ENCODE measurements at regions not wholly inside any gene's neighbourhood (a gene's known extent, or its start where the extent isn't known, plus 50 kb on each side); places are given as distances from the start of the nearest gene placed in this dataset.

DNA sequence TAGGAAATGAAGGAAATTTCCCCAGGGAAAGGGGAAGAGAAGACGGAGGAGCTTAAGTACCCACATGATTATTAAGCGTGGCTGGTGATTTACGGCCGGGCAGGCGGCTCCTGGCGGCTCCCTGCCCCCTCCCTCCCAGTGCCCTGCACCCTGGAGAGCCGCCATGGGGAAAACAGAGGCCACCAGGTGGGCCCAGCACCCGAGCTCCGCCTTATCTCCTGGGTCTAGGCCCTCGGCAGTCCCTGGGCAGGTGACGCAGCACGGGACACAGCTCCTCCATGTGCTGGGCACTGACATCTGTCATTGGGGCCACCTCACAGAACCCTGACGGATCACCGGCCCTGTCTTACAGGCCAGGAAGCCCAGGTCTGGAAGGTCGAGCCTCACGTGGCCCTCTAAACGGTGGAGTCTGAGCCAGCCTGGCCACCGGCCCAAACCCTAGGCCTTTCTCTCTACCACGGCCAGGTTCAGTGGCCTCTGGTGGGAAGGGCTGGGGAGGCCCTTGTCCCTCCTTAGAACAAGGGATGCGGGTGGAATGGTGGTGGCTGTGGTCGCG, 60.2 kb upstream of the PPARA start:
- DNase-seq (ENCODE audit: low read depth in 1 of 2, low spot score in 1 of 2), result no peak

DNA sequence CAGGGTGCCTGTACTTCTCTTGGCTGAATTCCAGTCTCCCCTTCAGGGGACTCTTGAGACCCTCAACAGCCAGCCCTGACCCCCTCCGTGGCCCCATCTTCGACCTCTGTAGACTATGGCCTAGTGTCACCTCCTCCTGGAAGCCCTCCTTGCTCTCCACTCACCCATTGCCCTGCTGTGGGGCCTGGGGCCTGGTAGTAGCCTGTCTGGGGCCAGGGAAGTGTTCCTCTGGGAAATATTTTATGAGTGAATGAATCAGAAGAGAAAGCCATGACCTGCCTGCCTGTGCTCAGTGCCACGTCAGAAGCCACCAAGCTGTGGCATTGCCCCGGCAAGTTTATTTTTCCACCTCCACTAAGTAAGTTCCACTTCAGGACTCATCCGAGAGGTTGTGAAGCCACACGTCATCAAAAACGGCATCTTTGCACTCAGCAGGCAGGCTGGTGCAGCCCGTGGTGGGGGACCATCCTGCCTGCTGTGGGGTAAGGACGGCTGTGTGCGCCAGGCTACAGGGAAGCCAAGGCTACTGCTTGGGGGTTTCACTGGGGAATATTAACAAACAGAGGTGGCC, 59.6 kb upstream of the PPARA start:
- DNase-seq (ENCODE audit: low read depth in 1 of 2, low spot score in 1 of 2), result no peak

DNA sequence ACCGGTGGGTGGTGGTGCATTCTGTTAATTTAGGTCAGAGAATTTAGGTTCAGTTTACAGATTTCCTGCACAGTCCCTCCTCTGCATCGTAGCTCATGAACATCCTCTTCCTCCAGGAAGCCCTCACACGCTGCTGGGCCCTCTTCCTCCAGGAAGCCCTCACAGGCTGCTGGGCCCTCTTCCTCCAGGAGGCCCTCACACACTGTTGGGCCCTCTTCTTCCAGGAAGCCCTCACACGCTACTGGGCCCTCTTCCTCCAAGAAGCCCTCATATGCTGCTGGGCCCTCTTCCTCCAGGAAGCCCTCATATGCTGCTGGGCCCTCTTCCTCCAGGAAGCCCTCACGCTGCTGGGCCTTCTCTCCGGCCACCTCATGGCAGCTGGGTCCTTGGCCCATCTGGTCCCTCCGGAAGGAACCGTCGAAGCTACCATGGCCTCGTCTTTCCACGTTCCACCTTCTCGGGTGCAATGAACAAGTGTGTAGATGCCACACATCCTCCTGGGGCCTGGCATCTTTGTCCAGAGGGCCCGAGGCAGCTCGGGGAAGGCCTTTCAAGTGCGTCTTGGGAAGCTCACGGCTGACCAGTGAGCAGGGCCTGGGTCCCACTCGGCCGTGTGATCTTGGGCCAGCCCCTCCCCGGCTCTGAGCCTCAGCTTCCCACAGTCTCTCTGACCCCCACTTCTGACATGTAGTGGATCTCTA, 58.9 kb upstream of the PPARA start:
- no peak for DNase-seq (ENCODE audit: low read depth in 1 of 2, low spot score in 1 of 2)

DNA sequence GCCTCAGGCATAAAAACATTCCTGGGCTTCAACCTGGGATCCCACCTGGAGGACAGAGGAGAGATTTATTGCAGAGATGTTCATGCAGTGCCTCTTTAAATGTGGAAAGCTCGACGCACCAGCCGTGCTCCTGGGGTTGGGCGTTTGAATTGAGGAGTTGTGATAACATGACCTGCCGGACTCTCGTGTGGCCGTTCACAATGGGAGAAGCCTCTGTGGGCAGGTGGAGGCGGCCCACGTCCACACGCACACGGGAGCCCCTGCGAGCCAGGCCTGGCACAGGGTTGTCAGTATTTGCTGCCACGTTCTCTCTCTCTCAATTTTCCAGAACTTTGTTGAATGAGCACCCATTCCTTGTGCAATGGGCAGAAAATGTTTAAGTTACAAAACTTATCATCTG, 58.3 kb upstream of the PPARA start:
- DNase-seq (ENCODE audit: low read depth in 1 of 2, low spot score in 1 of 2), result no peak

DNA sequence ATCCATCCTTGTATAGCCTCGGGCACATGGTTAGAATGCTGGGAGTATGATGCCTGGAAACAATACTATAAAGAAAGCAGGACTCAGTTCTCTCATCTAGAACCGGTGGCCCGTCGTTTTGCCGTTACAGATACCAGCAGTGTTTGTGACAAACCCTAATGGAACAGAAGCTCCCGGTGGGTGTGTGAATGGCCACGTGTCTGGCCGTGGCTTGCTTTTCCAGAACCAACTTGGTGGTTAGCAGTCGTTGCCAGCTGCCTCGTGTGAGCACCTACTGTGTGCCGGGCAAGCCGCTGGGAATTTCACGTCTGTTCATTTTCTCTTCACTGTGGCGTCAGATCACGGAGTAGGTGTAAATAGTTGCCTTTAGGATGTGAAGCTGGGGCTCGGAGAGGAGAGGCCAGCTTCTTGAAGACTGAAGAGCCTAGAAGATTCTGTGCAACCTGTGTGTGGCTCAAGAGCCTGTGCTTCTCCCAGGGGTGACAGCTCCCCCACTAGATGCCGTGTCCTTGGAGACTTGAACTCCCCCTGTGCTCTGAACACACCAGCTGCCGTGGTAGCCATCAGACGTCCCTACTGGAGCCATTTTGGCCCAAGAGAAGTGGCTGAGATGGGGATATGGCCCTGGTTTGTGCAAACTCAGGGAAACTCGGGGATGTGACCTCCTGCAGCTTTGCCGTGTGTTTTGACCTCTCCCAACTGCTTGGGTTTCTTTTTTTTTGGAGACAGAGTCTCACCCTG, 57.5 kb upstream of the PPARA start:
- DNase-seq (ENCODE audit: low read depth in 1 of 2, low spot score in 1 of 2), result no peak

DNA sequence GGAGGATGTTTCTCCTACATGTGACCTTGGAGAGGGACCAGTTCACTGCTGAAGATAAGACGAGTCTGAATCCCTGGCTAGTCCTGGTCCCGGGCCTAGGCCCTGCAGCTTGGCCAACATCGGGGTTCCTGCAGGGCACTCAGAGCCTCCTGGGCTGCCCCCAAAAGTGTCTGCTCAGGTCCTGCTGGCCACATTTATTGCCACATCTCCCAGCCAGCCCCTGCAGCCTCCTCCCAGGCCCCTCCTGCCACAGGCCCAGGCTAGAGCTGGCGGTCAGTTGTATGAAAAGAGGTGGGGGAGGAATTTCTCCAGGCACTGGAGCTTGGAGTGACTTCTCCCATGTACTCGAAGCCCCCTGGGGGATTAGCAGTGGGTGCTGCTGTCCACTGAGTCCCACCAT, 56.5 kb upstream of the PPARA start:
- no peak for DNase-seq (ENCODE audit: low read depth in 1 of 2, low spot score in 1 of 2)

DNA sequence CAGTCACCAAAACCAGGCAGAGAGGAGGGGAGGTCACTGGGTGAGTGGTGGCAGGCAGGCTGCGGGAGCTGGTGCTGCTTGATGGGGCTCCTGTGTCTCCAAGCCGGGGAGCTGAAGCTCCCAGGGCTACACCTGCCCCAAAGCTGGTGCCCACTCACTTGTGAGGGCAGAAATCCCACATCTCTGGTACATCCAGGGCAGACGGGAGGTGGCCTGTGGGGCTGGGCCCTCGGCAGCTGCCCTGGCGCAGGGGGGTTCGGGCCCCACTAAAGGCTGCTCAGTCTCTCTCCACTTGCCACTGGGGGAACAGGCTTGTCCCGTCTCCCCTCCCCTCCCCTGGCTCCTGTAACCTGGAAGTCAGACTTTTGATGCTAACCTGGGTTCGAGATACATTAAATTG, 55.6 kb upstream of the PPARA start:
- no peak for DNase-seq (ENCODE audit: low read depth in 1 of 2, low spot score in 1 of 2)

DNA sequence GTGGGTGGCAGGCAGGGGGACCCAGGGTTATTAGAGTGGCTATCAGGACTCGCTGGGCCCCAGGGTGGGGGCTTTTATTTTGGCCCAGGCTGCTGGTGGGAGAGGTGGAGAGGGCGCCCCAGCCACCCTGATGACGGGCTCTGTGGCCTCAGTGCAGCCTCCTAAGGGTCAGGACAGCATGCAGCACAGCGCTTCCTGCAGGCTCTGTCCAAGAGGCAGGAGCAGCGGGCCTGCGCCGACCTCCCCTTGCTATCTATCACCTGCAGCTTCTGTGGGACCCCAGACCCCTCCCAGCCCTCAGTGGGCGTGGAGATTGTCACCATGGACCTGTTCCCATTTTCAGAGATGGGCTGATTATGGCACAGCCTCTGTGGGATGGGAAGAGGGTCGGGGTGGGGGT, 54.3 kb upstream of the PPARA start:
- no peak for DNase-seq (ENCODE audit: low read depth in 1 of 2, low spot score in 1 of 2)

DNA sequence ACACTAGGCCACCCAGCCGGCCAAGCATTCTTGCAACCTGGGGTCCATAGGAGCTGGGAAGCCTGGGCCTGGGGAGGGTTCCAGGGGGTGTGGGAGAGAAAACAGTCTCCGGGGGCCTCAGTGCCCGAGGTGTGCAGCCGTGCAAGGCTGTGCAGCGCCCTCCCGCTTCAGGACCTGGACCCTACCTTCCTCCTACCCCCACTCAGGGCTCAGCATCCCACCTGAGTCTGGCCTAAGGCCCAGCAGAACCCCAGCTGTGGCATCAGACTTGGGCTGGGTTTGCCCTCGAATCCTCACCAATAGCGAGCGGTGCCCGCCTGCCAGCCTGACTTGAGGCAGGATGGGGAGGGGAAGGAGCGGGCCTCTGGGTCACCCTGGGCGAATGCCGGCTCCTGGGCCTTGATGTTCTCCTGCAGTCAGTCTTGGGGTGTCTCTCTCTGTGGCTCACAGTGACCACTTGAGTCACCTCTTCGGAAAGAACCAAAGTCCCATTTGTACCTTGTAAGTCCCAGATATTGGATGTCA, 53.6 kb upstream of the PPARA start:
- DNase-seq (ENCODE audit: low read depth in 1 of 2, low spot score in 1 of 2), result no peak

DNA sequence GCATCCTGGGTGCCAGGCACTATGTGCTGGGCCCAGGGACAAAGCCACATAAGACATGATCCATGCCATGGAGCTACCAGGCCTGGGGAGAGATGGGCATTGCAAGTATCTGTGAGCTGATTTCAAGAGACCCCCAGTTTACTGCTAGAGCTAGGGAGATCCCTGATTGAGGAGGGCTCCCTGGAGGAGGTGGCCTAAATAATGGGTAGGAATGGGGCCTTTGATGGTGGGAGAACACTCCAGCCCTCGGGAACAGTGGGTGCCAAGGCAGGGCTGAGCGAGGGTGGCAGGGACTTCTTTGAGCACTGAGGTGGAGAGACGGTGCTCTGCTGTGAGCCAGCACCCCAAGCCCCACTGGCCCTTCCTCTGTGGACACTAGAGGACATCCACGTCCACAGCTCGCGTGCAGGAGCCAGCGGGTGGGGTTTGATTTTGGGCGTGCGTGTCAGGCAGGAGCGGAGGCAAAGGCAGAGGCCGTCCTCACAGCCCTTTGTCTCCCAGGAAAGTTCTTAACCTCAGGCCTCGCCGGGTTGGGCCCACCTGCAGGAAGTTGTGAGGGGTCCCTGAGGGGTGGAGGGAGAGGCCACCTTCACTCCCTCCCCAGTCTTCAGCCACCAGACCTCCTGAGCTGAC, 52.9 kb upstream of the PPARA start:
- no peak for DNase-seq (ENCODE audit: low read depth in 1 of 2, low spot score in 1 of 2)

DNA sequence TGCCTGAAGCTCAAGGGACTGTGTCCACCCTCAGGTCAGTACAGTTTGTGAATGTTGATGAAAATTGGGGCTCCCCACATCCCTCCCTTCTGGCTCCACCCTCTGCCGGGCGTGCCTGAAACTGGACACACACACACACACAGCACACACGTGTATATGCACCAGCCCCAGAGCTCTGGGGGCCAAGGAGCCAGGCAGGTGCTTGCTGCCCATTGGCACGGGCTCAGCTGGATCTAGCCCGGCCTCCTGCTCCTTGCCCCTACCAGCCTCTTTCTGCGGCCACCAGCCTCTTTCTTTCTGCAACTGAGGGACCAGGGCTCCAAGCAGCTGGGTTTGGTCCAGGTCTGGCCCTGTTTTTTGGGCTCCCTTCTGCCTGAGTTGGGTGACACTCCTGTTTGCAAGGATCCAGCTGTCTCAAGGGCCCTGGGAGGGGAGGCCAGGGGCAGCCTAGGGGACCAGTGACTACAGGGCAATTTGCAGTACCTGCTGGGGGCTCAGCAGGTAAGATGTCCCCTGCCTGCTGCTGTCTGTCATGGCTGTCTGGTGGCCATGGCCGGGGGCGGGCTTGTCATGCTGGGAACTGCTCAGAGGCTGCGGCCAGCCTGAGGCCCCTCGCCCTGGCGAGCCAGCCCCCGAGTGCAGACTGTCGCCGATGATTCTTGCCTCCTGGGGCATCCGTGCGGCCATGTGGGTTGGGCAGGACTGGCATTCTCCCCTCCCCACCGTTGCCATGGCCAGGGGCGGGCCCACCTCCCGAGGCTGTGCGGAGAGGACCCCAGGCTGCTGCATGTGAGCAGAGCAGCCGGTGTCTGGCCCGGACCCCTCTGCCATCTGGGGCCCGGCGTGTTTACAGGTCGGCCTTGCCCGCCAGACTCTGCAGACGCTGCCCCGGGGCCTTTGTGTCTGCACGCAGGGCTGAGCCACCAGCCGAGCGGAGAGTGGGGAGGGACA, 51.5 kb upstream of the PPARA start:
- DNase-seq (ENCODE audit: low read depth in 1 of 2, low spot score in 1 of 2), result no peak

DNA sequence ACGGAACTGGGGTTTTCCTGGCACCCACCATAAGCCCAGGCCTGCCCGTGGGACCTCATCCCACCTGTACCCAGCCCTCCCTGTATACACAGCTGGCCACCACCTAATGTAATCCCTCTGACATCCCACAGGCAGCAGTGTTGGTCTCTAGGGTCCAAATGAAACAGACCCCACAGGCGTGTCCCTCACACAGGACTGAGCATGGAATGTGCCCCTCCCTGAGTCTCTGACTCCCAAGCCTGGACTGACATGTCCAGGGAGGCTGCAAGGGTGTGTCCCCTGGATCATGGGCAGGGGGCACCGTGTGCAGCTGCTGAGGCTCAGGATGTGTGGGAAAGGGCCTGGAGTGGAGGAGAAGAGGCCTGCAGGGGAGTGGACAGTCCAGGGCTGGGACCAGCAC, 50.6 kb upstream of the PPARA start:
- no peak for DNase-seq (ENCODE audit: low read depth in 1 of 2, low spot score in 1 of 2)

DNA sequence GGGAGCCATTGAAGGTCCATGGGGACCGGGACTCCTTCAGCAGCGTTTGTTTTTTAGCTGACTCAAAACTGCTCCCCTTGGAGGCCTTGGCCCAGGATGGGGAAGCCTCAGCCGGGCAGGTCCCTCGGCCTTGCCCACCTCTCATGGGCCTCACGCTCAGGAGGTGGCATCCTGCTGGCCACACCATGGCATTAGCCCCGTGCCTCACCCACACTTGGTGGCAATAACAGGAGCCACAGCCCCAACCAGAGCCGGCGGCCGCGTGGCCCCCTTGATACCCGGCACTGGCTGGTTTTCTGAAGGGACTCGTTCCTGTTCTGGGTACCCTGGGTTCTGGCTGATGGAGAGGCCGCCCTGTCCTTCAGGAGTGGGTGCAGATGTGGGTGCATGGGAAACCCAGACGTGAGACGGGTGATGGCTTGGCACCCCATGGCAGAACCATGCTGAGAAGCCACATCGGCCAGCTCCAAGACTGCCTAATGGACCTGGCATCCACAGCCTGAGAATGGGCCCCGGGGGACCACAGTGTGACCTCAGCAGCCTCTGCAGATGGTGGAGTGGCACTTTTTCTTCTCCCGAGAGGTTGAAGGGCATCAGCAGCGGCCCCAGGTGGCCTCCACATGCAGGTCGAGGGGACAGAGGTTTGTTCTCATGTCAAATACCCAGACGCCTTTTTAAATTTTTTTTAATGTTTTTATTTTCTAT, 49.8 kb upstream of the PPARA start:
- DNase-seq (ENCODE audit: low read depth in 1 of 2, low spot score in 1 of 2), result no peak

All from stimulated activated CD4-positive, alpha-beta T cell treated with anti-CD3 and anti-CD28 coated beads, Interleukin-15, amount 100 ng/mL, for 1 hour (primary cell).